Fibroblast of peridontal ligament (primary cell): ENCODE measurements at regions not wholly inside any gene's neighbourhood (a gene's known extent, or its start where the extent isn't known, plus 50 kb on each side); places are given as distances from the start of the nearest gene placed in this dataset.
"Not testable (repeated sequence)": the region's sequence is repeated elsewhere in the genome, so short reads cannot be mapped to it uniquely, and the experiment has no call there.

Source experiments
- DNase-seq: peaks from one replicate; pipeline ENCODE4 v3.0.0-alpha.2; 2010; ENCODE audit errors: extremely low read depth

DNA sequence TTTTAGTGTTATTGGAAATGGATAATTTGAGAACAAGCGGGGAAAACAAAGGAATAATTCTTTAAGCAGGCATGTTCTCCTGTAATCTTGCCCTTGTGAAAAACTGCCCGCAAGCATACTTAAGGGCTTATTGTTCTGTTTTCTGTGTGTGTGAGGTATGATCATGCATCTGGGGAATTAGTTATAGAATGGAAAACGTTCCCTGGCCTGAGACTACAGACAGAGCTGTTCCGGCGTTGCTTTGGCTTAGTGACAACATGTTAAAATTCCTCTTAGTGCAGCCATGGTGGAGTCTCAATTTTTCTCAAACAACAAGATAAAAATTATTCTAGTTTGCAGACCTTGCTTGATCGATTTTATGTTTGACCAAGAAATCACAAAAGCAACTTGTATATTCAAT lies 560.2 kb upstream of the SPRY2 start:
- DNase-seq = no peak

DNA sequence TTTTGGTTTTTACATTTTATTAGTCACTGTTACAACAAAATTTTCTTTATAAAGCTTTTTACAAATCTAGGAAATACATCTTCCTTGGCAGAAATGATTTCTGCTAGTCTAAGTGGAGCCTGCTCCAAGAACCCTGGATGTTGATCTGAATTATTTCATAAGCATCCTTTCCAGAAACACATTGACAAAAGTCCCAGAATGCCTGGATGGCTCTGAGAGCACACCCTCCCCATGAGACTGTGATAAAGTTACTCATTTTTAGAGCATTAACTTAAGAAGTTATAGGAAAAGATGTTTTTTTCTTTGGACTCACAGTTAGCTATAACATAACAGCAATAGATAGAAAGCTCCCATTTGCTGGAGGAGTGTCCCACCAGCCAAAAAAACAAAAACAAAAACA lies 559.6 kb upstream of the SPRY2 start:
- DNase-seq = no peak

DNA sequence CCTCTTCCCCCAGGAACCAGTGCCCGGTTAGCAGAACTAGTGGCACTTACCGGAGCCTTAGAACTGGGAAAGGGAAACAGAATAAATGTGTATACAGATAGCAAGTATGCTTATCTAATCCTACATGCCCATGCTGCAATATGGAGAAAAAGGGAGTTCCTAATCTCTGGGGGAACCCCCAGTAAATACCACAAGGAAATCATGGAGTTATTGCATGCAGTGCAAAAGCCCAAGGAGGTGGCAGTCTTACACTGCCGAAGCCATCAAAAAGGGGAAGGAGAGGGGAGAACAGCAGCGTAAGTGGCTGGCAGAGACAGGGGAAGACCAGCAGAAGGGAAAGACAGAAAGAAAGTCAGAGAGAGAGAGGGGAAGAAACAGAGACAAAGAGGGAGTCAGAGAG lies 556.7 kb upstream of the SPRY2 start:
- DNase-seq = not testable (repeated sequence)

DNA sequence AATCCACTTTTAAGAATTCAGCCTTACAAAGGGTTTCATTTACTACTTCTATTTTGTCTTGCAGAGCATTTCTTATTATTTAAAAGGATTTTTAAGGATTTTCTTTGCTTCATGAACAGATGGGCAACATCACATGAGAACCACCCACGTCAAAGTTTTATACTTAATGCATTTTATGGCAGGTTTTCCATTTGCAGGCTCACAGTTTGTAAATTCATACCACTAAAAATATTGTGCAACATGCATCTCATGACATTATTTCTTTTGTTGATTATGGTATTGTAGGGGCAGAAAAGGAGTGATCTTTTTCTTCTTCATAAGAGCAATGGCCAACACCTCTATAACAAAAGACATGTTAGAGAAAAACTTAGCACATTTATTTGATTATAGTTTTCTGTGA lies 554.0 kb upstream of the SPRY2 start:
- no peak for DNase-seq

DNA sequence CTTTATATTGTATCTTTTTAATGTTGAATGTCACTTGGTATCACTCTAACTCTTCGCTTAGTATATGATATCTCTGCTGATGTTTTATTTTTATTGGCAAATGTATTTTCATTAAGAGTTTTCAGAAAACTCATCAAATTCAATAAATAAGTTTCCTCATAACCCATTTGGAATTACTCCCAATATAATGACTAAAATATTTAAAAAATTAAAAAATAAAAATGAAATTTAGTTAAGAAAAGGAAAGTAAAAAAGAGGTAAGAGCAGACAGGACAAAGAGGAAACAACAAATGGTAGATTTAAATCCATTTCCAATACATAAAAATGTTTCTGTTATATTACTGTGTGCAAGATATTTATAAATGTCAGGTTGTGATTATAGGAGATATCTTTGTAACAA lies 548.9 kb upstream of the SPRY2 start:
- no peak for DNase-seq

DNA sequence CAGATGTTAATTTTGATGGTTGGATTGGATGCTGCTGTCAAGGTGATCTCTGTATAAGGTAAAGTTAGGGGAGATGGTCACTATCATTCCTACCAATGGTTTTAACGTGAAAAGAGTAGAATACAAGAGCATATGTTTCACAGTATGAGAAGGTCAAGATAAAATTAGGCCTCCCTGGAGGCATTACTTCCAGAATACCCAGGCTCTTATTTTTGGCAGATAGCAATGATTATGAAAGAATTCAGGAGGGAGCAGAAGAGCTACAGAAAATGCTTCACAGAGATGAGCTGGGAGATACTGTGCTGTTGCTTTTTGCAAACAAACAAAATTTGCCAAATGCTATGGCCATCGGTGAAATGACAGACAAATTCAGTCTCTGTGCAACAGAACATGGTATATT lies 547.5 kb upstream of the SPRY2 start:
- DNase-seq = no peak

DNA sequence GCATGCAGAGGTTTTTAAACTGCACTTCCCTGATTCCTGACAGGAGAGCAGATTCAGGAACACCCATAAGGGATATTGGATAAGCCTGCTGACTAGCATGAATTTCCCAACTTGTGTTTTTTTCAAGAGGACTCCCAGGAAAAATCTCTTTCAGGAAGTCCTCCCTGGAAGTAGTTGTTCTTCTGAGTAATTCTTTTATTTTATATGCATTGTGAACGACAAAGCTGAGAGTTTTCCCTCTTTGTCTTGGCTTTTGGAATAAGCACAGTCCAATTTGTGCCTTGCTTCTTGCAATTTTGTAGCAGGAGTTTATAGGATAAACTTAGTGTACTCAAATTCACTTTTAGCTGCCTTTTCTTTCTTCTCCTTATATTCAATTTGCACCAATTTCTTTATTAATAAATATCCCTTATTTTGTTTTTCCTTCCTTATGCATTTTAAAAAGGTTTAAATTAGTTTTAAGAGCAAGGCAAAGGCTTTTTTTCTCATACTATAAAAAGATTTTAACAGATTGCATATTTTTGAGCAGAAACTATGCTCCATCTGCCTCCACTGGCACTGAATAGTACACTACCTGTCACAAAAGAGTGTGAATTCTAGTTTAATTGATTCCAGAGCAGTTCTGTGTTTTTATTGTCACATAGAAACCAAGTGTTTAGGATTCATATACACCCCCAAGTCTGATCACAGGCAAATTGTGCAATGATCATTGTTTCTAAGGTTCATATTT lies 543.3 kb upstream of the SPRY2 start:
- DNase-seq = no peak

DNA sequence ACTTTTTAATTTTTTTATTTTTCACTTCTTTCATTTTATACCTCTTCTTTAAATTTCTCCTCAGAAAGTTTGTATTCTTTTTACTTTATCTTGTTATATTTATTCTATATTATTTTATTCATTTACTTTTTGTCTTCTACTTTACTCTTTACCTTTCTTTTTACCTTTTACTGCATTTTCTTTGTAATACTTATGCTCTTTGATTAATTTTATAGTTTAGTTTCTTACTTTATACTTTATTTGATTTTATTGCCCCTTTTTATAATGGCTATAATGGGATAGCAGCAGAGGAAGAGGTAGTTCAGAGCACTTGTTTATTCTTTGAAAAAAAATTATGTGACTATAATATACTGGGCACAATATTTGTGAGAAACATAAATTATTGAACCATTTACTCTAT lies 542.6 kb upstream of the SPRY2 start:
- no peak for DNase-seq

DNA sequence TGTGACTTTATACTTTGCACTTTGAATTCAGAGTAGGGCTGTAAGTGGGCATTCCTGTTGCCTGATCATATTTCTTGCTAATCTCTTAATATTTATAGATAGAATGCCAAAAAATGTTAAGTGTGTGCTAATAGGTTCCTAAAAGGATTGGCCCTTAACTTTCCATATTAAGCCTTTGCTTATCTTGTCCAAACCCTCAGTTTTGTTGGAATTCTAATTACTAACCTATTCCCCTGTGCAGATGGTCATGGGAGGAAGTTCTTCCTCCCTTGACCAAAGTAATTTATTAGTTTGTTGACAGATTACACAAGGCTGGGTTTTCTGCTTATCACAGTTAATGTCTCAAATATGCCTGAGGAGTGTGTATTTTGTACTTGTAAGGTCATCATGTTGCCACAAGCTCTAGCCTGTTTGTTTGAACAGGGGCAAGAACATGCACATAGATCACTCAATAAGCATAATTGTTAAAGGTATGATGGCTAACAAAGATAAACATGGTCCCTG lies 541.1 kb upstream of the SPRY2 start:
- no peak for DNase-seq

DNA sequence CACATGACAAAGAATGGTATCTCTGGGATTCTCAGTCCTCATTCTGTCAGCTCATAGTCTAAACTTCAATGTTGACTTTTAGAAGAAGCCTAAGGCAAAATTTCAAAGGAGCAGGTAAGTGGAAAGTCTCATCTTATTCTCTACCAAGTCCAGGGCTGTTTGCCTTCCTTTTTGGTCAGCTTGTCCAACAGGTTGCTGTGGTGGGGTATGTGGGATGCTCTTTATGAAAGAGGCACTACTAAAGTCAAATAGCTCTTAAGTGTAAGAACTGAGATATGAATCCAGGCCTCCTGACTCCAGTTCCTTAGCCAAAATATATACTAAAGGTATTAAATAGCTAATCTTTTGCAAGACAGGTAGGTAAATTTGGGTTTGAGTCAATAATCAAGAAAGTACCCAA lies 540.6 kb upstream of the SPRY2 start:
- no peak for DNase-seq

DNA sequence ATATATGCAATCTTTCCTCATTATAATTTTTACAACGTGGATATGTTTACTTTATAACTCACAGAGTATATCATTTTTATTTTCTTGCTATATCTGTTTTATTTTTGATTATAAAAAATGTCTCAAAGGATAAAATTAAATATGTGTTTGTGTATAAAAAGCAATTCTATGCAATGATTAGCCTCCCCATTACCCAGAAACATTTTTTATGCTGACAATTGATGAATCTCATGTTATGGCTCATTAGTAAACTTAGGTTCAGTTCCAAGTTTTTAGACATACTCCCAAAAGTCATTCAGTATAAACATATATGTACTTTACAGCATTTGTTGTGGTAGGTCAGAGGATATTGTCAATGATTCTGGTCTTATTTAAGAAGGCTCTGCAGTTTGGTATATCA lies 540.1 kb upstream of the SPRY2 start:
- DNase-seq = no peak

DNA sequence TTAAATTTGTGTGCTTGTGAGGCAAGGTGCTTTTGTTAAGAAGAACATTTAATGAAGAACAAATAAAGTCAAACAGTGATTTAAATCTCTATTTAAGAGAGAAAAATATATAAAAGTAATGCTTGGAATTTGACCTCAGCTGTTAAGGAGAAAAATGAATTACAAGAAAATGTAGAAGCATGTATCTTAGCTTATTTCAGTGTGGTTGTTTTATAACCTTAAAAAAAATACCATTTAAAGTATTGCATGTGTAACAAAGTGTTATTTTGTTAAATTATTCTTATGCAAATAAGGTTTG lies 537.0 kb upstream of the SPRY2 start:
- no peak for DNase-seq

DNA sequence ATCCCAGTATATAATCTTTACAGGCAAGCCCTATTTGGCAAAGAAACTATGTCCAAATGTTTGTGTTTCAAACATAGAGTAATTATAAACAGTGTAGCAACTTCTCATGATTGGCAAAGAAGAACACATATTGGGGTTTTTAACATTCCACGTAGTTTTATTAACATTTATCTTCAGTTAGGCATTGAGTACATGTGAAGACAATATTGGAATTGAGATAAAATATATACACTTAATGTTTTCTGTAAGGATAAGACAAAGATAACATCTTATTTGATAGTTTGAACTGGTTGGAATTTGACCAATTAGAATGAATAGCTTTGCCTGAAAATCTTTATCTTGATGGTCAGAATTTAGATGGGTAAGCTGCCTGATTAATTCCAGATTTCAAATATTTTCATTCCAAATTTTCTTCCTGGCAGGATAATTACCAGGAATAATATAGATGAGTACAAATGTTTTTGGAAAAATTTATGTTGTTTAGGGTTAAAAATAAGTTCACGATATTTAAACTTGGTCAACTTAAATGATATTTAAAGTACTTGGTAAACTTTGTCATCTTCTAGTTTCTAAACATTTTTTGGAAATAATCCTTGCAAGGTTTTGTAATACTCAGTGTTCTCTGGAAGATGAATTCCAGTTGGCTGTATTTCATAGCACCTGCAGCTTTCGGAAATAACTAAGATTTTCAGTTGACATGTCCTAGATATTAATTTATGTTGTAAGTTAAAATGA lies 536.5 kb upstream of the SPRY2 start:
- no peak for DNase-seq

DNA sequence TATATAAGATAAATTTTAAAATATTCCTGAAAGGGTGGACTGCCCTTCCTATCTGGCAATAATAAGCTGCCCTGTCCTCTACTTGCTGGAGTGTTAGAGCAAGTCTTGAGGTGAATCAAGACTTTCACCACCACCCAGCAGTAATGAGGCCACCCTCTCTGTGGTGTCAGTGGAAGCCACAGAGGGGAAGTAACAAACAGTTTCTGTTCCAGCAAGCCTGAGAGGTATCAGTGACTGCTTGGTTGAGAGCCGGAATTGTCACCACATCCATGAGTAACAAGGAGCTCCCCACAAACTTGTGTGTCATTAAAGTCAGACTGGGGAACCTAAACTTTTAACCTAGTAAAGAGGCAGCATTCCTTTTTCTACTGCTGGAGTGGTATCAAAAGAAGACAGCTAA lies 532.7 kb upstream of the SPRY2 start:
- no peak for DNase-seq

DNA sequence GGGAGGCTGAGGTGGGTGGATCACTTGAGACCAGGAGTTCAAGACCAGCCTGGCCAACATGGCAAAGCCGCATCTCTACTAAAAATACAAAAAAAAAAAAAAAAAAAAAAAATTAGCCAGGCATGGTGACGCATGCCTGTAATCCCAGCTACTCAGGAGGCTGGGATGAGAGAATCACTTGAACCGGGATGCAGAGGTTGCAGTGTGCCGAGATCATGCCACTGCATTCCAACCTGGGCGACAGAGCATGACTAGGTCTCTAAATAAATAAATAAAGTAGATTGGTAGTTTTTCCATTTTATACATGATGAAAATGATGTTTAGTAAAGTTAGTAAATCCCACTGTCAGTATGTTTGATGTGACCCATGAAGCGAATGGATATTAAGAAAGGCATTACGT lies 531.0 kb upstream of the SPRY2 start:
- DNase-seq = not testable (repeated sequence)

DNA sequence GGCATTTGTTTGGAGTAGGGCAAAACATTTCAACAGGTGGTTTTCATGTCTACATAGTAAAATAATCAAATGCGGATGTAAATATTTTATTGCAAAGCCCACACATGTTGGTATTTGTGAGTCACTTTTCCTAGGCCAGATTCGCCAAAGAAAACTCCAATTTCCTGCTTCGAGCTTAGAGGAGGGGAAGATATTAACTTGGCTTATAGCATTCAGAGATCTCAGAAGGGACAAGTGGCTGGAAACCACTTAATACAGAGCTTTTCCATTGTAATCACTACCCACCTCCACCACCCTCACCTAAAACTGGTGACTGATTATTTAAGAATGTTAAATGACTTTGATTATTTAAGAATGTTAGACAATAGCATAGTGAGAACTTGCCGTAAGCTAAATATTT lies 530.6 kb upstream of the SPRY2 start:
- no peak for DNase-seq

DNA sequence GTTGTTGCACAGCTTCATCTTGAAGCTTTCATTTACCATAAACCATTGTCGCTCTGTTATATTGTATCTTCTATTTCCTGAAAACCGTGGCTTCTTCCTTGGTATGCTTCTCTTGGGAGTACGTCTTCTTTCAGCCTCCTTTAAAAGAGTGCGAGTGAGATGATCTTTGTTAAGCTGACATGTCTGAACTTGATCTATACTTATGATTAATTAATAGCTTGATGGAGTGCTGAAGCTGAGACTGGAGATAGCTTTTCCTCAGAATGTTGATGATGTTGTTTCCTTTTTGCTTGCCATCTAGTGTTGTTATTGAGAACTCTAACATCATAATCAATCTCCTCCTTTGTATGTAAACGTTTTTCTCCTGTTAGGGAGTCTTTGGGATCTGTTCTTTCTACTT lies 529.3 kb upstream of the SPRY2 start:
- no peak for DNase-seq

DNA sequence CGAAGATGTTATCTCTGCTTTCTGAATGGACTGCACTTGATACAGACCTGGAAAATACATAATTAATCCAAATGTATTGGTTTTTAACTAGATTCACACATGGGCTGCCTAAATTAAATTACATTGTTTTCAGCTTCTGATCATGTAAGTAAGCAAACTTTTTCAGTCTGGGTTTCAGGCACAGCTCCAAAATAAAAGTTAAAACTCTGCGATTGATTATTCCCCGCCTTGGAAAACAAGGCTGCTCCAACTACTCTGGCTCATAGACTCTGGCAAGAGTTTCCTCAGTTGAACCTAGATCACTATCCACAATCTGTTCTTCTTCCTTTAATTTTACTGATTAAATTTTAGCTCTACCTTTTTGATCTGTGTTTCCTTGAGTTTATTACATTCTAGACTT lies 526.0 kb upstream of the SPRY2 start:
- DNase-seq = no peak

DNA sequence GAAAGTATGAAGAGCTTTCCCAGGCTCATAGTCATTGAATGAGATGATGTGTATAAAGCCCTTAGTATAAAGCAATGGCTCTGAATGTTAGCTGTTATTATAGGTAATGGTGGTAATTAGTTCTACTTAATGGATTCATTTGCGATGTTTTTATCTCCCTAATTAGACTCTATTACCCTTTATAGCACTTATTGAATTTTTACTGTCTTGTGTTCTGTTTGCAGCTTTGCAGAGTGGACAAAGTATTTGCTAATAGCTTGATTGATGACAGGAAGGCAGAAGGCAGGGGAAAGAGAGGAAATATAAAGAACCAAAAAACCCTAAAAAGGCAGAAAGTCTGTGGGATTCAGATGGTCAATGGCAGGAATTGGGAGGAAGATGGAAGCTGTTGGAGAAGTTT lies 524.4 kb upstream of the SPRY2 start:
- no peak for DNase-seq

DNA sequence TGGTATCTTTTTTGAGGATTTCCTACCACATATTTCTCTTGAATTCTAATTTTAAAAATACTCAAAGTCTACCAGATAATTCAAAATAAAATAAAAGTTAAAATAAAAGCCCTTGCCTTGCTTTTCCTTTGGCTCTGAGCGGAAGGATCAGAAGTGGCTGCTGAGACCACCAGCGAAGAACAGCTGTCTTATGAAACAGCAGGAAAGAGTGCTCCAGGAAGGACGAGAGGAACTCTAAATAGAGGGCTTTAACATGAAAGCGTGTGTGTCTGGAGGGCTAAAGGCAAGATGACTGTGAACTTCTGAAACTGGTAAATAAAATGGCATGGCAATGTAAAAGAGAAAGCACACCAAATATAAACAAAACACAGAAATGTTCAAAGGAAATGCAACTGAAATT lies 521.5 kb upstream of the SPRY2 start:
- no peak for DNase-seq

DNA sequence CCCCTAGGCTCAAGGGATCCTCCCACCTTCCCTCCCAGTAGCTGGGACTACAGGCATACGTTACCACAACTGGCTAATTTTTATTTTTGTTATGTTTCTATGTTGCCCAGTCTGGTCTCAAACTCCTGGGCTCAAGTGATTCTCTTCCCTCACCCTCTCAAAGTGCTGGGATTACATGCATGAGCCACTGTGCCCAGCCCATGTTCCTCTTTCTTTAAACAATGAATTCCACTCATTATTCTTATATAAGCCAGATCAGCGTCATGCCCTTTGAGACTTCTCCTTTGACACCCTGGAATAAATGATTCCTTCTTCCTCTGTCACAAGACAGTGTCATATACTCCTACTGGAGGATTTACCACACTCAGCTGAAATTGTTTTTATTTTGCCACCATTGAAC lies 519.9 kb upstream of the SPRY2 start:
- DNase-seq = no peak

DNA sequence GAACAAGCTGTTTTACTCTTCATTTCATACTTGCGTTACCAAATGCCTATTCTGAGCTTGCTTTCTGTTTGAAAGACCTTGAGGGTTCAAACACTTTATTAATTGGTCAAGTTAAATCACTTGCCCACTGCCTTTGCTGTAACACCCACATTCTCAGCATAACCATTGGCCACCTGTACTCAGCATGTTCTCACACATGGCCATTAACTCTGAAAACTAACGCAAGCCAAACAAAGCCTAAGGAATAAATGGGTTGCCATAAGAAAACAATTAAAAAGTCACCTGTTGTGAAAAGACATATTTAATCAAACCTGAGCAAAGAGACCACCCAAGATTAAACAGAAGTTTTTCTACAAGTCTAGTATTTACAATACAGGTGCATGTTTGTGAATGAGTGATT lies 517.2 kb upstream of the SPRY2 start:
- no peak for DNase-seq

DNA sequence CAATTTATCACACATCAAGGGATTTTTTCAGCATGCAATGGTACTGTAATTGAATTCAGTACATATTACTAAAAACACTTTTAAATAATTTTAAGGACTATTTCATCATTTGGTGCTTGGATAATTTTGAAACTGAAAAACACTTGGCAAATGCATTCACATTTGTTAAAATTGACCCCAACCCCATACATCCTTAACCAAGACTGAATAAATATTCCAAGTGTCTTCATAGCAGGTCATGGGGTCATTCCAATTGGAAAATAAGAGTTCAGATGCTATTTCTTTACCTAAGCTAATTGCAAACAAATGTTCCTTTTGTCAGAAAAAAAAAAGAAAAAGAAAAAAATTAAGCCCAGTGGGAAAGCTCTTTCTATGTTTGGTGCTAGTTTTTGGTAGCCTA lies 516.4 kb upstream of the SPRY2 start:
- DNase-seq = no peak

DNA sequence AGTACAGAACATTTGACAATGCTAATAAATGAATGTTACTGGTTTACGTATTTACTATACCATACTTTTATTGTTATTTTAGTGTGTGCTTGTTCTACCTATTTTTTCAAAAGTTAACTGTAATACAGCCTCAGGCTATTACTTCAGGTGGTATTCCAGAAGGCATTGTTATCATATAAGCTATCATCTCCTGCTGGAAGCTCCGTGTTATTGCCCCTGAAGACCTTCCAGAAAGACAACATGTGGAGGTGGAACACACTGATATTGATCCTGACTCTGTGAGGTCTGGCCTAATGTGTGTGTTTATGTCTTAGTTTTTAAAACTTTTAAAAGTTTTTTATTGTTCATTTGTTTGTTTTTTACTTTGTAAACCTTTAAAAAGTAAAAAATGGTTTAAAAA lies 509.8 kb upstream of the SPRY2 start:
- no peak for DNase-seq
